ENCODE measurements at regions not wholly inside any gene's neighbourhood (a gene's known extent, or its start where the extent isn't known, plus 50 kb on each side); places are given as distances from the start of the nearest gene placed in this dataset.

- DNase-seq (ENCODE audit: low spot score): no peak
- POLR2A ChIA-PET (ENCODE audit: low non-redundant PET): no interaction called here
- TF ChIP-seq, protein P1, sequence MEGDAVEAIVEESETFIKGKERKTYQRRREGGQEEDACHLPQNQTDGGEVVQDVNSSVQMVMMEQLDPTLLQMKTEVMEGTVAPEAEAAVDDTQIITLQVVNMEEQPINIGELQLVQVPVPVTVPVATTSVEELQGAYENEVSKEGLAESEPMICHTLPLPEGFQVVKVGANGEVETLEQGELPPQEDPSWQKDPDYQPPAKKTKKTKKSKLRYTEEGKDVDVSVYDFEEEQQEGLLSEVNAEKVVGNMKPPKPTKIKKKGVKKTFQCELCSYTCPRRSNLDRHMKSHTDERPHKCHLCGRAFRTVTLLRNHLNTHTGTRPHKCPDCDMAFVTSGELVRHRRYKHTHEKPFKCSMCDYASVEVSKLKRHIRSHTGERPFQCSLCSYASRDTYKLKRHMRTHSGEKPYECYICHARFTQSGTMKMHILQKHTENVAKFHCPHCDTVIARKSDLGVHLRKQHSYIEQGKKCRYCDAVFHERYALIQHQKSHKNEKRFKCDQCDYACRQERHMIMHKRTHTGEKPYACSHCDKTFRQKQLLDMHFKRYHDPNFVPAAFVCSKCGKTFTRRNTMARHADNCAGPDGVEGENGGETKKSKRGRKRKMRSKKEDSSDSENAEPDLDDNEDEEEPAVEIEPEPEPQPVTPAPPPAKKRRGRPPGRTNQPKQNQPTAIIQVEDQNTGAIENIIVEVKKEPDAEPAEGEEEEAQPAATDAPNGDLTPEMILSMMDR (conservative IDR thresholded peaks at IDR 0.05; ENCODE audit: low read depth): no peak
- CTCF ChIA-PET: no interaction called here
- H3K27ac ChIP-seq: no peak overlapping the region
These were observed 419.1 kb upstream of the RBFOX1 start for GRCh38 chr16:6913566-6913965.

DNA sequence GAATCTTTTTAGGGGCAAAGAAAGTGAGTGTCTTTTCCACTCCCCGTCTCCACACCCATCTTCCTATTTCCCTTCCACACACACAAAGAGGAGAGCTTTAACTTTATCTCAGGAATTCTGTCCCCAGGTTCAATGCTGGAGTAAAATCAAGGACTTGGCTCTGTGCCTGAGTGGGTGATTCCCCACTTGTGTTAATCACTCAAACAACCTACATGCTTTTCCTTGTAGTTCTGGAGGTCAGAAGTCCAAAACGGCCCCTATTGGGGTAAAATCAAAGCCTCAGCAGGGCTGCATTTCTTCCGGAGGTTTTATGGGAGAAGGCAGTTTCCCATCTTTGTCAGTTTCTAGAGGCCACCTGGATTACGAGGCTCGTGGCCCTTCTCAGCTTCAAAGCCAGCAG is 422.3 kb upstream of the RBFOX1 start:
- TF ChIP-seq, protein P1 (conservative IDR thresholded peaks at IDR 0.05; ENCODE audit: low read depth): no peak
- no peak overlapping the region for H3K27ac ChIP-seq
- CTCF ChIA-PET: no interaction called here
- POLR2A ChIA-PET (ENCODE audit: low non-redundant PET): no interaction called here
- no peak for DNase-seq (ENCODE audit: low spot score)

DNA sequence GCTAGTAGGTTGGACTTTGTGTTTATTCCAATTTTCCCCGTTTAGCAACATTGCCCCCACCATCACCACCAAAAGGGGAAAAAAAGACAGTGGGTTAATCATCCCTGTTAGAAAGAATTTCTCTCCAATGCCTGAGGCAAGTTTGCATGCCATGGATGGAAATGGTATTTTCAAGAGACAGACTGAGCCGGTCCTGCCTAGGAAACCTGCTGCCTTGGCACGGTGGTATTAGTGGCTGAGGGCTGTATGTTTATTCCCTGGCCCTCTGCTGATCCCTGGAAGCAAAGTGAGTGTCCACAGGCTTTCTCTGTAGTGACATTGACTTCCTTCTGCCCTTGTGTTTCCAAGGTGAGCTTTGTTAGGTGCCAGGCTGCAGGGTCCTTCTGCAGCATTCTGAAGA is 427.0 kb upstream of the RBFOX1 start:
- no peak for DNase-seq (ENCODE audit: low spot score)
- TF ChIP-seq, protein P1 (conservative IDR thresholded peaks at IDR 0.05; ENCODE audit: low read depth): no peak
- no peak overlapping the region for H3K27ac ChIP-seq
- ChIA-PET POLR2A (ENCODE audit: low non-redundant PET) (no interaction called here), CTCF (no interaction called here)

- TF ChIP-seq, protein P1 (conservative IDR thresholded peaks at IDR 0.05; ENCODE audit: low read depth): no peak
- DNase-seq (ENCODE audit: low spot score): no peak
- CTCF ChIA-PET: no interaction called here
- POLR2A ChIA-PET (ENCODE audit: low non-redundant PET): no interaction called here
- H3K27ac ChIP-seq: no peak overlapping the region
These were observed 429.0 kb upstream of the RBFOX1 start for GRCh38 chr16:6903671-6904070.

DNA sequence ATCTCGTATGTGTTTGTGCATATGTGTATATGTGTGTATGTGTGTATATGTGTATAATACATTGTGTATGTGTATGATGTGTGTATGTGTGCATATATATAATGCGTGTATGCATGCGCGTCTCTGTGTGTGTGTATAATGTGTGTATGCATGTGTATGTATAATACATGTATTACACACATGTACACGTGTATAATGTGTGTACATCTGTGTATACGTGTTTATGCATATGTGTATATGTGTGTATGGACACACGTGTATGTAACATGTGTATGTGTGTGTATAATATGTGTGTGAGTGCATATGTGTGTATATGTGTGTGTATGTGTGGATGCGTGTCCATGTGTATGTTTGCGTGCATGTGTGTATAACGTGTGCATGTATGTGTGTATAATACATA is 433.7 kb upstream of the RBFOX1 start:
- TF ChIP-seq, protein P1 (conservative IDR thresholded peaks at IDR 0.05; ENCODE audit: low read depth): no peak
- CTCF ChIA-PET: no interaction called here
- no peak for DNase-seq (ENCODE audit: low spot score)

GRCh38 chr16:6897876-6898485 is 434.7 kb upstream of the RBFOX1 start:
- POLR2A ChIA-PET (ENCODE audit: low non-redundant PET): no interaction called here
- TF ChIP-seq, protein P1 (conservative IDR thresholded peaks at IDR 0.05; ENCODE audit: low read depth): no peak
- CTCF ChIA-PET: no interaction called here

More for the DNA sequence above, 433.7 kb upstream of the RBFOX1 start:
- H3K27ac ChIP-seq: no peak overlapping the region
- POLR2A ChIA-PET (ENCODE audit: low non-redundant PET): no interaction called here

GRCh38 chr16:6892966-6893365 is 439.7 kb upstream of the RBFOX1 start:
- TF ChIP-seq, protein P1 (conservative IDR thresholded peaks at IDR 0.05; ENCODE audit: low read depth): no peak
- ChIA-PET CTCF (no interaction called here), POLR2A (ENCODE audit: low non-redundant PET) (no interaction called here)
- no peak overlapping the region for H3K27ac ChIP-seq
- DNase-seq (ENCODE audit: low spot score): no peak

More at GRCh38 chr16:6897876-6898485, 434.7 kb upstream of the RBFOX1 start:
- DNase-seq (ENCODE audit: low spot score): no peak
- no peak overlapping the region for H3K27ac ChIP-seq

All from RWPE1 (cell line).